ENCODE measurements at regions not wholly inside any gene's neighbourhood (a gene's known extent, or its start where the extent isn't known, plus 50 kb on each side); places are given as distances from the start of the nearest gene placed in this dataset.

DNA sequence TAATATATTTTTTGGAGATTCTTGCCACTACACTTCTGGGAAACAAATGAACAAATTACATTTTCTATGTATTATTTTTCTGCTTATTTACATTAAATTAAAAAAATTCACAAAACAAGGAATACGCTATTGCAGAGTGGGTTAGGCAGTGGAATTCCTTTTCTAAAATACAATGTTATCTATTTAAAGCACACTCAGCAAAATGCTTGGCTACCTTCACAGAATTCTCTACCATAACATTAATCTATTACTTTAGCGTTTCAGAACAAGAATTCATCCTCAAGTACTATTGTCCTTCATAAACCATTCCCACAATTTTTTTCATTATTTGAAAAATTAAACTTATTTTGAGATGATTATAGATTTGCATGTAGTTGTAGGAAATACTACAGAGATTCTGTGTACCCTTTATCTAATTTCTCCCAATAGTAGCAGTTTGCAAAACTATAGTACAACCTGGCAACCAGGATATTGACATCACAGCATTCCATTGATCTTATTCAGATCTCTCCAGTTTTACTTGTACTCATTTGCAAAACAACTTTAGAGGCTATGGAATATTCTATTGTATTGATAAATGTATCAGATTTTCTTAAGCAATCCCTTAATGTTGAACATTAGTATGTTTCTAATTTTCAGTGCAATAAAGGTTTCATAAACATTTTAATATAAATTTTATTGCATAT, 120.9 kb downstream of the DLEU7 start:
- Histone ChIP-seq H3K27me3 (ENCODE audit: control insufficient read depth, insufficient read depth, low read length) (no peaks in the 10 kb centered on the region), H3K4me1 (ENCODE audit: control insufficient read depth, insufficient read depth, low read length) (no peaks in the 10 kb centered on the region), H3K36me3 (ENCODE audit: control insufficient read depth, insufficient read depth, low read length) (no peaks in the 10 kb centered on the region), H3K4me3 (ENCODE audit: low read length) (no peak overlapping the region), H3K9me3 (ENCODE audit: control insufficient read depth, insufficient read depth, low read length) (no peaks in the 10 kb centered on the region), H3K27ac (ENCODE audit: low read length) (no peak overlapping the region)
- Mint-ChIP-seq H3K27me3 (ENCODE audit: low read depth in 2 of 2) (peaks cover 13 to 29% of the 10 kb centered on the region in 2 donors), H3K4me1 (no peaks in the 10 kb centered on the region), H3K4me3 (no peak overlapping the region), H3K36me3 (no peaks in the 10 kb centered on the region), H3K27ac (no peak overlapping the region), H3K9me3 (no peaks in the 10 kb centered on the region)
- intact Hi-C loops (cut with micrococcal nuclease): no loop called here
- ATAC-seq (no peak), DNase-seq (no peak)
- whole genome bisulfite sequencing (ENCODE audit: insufficient coverage): 94% methylated on average over 2 of the region's 2 CpGs
- TF ChIP-seq, protein P1, sequence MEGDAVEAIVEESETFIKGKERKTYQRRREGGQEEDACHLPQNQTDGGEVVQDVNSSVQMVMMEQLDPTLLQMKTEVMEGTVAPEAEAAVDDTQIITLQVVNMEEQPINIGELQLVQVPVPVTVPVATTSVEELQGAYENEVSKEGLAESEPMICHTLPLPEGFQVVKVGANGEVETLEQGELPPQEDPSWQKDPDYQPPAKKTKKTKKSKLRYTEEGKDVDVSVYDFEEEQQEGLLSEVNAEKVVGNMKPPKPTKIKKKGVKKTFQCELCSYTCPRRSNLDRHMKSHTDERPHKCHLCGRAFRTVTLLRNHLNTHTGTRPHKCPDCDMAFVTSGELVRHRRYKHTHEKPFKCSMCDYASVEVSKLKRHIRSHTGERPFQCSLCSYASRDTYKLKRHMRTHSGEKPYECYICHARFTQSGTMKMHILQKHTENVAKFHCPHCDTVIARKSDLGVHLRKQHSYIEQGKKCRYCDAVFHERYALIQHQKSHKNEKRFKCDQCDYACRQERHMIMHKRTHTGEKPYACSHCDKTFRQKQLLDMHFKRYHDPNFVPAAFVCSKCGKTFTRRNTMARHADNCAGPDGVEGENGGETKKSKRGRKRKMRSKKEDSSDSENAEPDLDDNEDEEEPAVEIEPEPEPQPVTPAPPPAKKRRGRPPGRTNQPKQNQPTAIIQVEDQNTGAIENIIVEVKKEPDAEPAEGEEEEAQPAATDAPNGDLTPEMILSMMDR (IDR thresholded peaks at IDR 0.05): no peak

DNA sequence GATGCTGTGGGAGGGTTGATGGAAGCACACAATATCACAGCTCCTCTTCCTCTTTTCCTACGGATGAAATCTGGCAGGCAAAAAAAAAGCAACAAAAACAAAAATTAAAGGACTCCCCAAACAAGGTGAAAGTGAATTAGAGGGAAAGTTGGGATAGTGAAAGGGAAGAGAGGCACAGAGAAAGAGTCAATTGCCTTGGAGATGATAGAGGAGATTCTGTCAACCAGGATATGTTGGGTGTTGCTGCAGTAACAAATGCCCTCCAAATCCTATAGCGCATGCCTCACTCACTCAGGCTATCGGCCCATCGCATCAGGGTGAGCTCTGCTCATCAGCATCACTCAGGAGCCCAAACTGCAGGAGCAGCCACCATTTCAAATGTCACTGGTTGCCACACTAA, 119.1 kb downstream of the DLEU7 start:
- Mint-ChIP-seq H3K9me3 (no peaks in the 10 kb centered on the region), H3K4me3 (no peak overlapping the region), H3K27me3 (ENCODE audit: low read depth in 2 of 2) (peaks cover 15 to 30% of the 10 kb centered on the region in 2 donors), H3K27ac (no peak overlapping the region), H3K4me1 (no peaks in the 10 kb centered on the region), H3K36me3 (no peaks in the 10 kb centered on the region)
- H3K4me1 ChIP-seq (ENCODE audit: control insufficient read depth, insufficient read depth, low read length): no peaks in the 10 kb centered on the region
- no peak overlapping the region for H3K4me3 ChIP-seq (ENCODE audit: low read length)
- H3K9me3 ChIP-seq (ENCODE audit: control insufficient read depth, insufficient read depth, low read length): no peaks in the 10 kb centered on the region
- DNase-seq (no peak), ATAC-seq (no peak)
- H3K27me3 ChIP-seq (ENCODE audit: control insufficient read depth, insufficient read depth, low read length): peaks cover 5% of the 10 kb centered on the region
- H3K27ac ChIP-seq (ENCODE audit: low read length): no peak overlapping the region
- intact Hi-C loops (cut with micrococcal nuclease): no loop called here
- TF ChIP-seq, protein P1 (IDR thresholded peaks at IDR 0.05): no peak
- 98% methylated on average over 3 of the region's 4 CpGs for WGBS (ENCODE audit: insufficient coverage)
- no peaks in the 10 kb centered on the region for H3K36me3 ChIP-seq (ENCODE audit: control insufficient read depth, insufficient read depth, low read length)

DNA sequence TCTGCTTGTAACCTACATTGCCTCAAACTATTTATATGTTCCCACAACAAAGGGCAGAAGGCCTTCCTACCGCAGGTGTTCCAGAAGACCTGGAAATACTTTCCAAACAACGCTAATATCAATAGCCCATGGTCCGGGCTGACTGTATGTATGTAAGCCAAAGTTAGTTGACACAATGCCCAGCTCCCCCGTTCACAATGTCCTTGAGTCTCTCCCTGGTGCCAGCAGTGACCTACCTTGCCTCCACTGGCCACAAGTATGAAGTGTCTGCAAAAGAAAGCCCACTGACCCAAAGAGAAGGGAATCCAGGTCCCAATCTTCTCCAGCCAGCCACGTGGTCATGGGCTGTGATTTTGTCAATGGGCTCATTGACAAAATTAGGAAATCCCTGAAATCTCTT, 118.6 kb downstream of the DLEU7 start:
- H3K27ac ChIP-seq (ENCODE audit: low read length): no peak overlapping the region
- Mint-ChIP-seq H3K4me1 (no peaks in the 10 kb centered on the region), H3K27ac (no peak overlapping the region), H3K9me3 (no peaks in the 10 kb centered on the region), H3K36me3 (no peaks in the 10 kb centered on the region), H3K4me3 (no peak overlapping the region), H3K27me3 (ENCODE audit: low read depth in 2 of 2) (peaks cover 14 to 35% of the 10 kb centered on the region in 2 donors)
- 76% methylated on average over 5 of the region's 5 CpGs for WGBS (ENCODE audit: insufficient coverage)
- peaks cover 5% of the 10 kb centered on the region for H3K27me3 ChIP-seq (ENCODE audit: control insufficient read depth, insufficient read depth, low read length)
- DNase-seq (no peak), ATAC-seq (no peak)
- TF ChIP-seq, protein P1 (IDR thresholded peaks at IDR 0.05): no peak
- H3K4me1 ChIP-seq (ENCODE audit: control insufficient read depth, insufficient read depth, low read length): no peaks in the 10 kb centered on the region
- H3K9me3 ChIP-seq (ENCODE audit: control insufficient read depth, insufficient read depth, low read length): no peaks in the 10 kb centered on the region
- intact Hi-C loops (cut with micrococcal nuclease): no loop called here
- no peaks in the 10 kb centered on the region for H3K36me3 ChIP-seq (ENCODE audit: control insufficient read depth, insufficient read depth, low read length)
- no peak overlapping the region for H3K4me3 ChIP-seq (ENCODE audit: low read length)

DNA sequence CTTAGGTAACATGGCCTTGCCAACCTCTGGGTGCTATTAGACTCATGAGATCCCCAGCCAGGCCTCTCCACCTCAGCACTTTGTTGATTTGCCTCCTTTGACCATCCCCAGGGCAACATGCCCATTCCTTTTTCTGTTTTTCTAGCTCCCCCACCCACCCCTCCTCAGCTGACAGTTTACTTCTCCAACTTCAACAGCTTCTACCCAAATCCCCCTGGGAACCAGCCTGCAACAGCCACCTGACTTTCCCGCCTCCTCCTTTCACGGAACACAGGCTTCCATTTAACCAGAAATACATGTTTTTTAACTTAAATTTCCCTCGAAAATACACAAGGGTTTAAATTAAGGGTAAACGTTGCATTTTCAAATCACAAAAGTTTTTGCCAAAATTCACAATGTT, 117.3 kb downstream of the DLEU7 start:
- ATAC-seq (no peak), DNase-seq (no peak)
- peaks cover 17 to 31% of the 10 kb centered on the region in 2 donors for H3K27me3 Mint-ChIP-seq (ENCODE audit: low read depth in 2 of 2)
- H3K9me3 ChIP-seq (ENCODE audit: control insufficient read depth, insufficient read depth, low read length): no peaks in the 10 kb centered on the region
- no peak overlapping the region for H3K4me3 Mint-ChIP-seq
- H3K4me3 ChIP-seq (ENCODE audit: low read length): no peak overlapping the region
- no peaks in the 10 kb centered on the region for H3K36me3 Mint-ChIP-seq
- H3K27me3 ChIP-seq (ENCODE audit: control insufficient read depth, insufficient read depth, low read length): peaks cover 5% of the 10 kb centered on the region
- 83% methylated on average over 4 of the region's 4 CpGs for WGBS (ENCODE audit: insufficient coverage)
- TF ChIP-seq, protein P1 (IDR thresholded peaks at IDR 0.05): no peak
- intact Hi-C loops (cut with micrococcal nuclease): no loop called here
- no peaks in the 10 kb centered on the region for H3K4me1 ChIP-seq (ENCODE audit: control insufficient read depth, insufficient read depth, low read length)
- H3K27ac Mint-ChIP-seq: no peak overlapping the region
- H3K9me3 Mint-ChIP-seq: no peaks in the 10 kb centered on the region
- H3K4me1 Mint-ChIP-seq: no peaks in the 10 kb centered on the region
- no peaks in the 10 kb centered on the region for H3K36me3 ChIP-seq (ENCODE audit: control insufficient read depth, insufficient read depth, low read length)
- H3K27ac ChIP-seq (ENCODE audit: low read length): no peak overlapping the region
